ENCODE measurements at regions not wholly inside any gene's neighbourhood (a gene's known extent, or its start where the extent isn't known, plus 50 kb on each side); places are given as distances from the start of the nearest gene placed in this dataset.

DNA sequence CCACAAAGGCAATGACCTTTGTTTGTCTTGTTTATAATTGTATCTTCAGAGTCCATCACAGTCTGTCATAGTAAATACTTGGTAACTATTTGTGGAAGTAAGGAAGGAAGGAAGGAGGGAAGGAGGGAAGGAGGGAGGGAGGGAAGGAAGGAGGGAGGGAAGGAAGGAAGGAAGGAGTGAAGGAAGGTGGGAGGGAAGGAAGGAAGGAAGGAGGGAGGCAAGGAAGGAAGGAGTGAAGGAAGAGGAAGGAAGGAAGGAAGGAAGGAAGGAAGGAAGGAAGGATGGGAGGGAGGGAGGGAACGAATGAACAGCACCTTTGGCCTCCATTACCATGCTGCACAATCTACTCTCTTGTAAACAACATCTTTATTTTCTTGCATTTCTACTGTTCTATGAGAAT is 559.5 kb upstream of the PKN2 start:
- H3K4me1 ChIP-seq (ENCODE audit: insufficient read depth, low read length, poor library complexity, severe bottlenecking) = no peaks in the 10 kb centered on the region
- ChIA-PET CTCF (interaction anchor here (0.6 kb wide), 1 partner anchor 143 kb away, joined by 3 read pairs; no protein-coding TSS in a partner anchor), POLR2A (ENCODE audit: low non-redundant PET) (no interaction called here)
- no peaks in the 10 kb centered on the region for H3K36me3 ChIP-seq (ENCODE audit: insufficient read depth, low read length, poor library complexity, severe bottlenecking)
- no TSS peak for BruUV-seq (replicated peaks)
- H3K27me3 ChIP-seq (replicated peaks; ENCODE audit: insufficient read depth, low read depth, low read length, poor library complexity) = no peaks in the 10 kb centered on the region
- TF ChIP-seq, protein P1, sequence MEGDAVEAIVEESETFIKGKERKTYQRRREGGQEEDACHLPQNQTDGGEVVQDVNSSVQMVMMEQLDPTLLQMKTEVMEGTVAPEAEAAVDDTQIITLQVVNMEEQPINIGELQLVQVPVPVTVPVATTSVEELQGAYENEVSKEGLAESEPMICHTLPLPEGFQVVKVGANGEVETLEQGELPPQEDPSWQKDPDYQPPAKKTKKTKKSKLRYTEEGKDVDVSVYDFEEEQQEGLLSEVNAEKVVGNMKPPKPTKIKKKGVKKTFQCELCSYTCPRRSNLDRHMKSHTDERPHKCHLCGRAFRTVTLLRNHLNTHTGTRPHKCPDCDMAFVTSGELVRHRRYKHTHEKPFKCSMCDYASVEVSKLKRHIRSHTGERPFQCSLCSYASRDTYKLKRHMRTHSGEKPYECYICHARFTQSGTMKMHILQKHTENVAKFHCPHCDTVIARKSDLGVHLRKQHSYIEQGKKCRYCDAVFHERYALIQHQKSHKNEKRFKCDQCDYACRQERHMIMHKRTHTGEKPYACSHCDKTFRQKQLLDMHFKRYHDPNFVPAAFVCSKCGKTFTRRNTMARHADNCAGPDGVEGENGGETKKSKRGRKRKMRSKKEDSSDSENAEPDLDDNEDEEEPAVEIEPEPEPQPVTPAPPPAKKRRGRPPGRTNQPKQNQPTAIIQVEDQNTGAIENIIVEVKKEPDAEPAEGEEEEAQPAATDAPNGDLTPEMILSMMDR (conservative IDR thresholded peaks at IDR 0.05; ENCODE audit: low read depth, low read length) = no peak
- no peak for TF ChIP-seq EZH2 (IDR thresholded peaks at IDR 0.05; ENCODE audit: borderline replicate concordance, low read depth, low read length, poor library complexity, severe bottlenecking)
- intact Hi-C loops (cut with micrococcal nuclease; ENCODE audit: unreplicated experiment) = no loop called here
- H3K27ac ChIP-seq (ENCODE audit: low read depth, low read length, poor library complexity, severe bottlenecking) = no peak overlapping the region
- H3K4me3 ChIP-seq (ENCODE audit: low read depth, low read length, poor library complexity, severe bottlenecking) = no peak overlapping the region
- no peaks in the 10 kb centered on the region for H3K9me3 ChIP-seq (ENCODE audit: low read depth, low read length, poor library complexity, severe bottlenecking)
- no peak for DNase-seq (ENCODE audit: low spot score)

DNA sequence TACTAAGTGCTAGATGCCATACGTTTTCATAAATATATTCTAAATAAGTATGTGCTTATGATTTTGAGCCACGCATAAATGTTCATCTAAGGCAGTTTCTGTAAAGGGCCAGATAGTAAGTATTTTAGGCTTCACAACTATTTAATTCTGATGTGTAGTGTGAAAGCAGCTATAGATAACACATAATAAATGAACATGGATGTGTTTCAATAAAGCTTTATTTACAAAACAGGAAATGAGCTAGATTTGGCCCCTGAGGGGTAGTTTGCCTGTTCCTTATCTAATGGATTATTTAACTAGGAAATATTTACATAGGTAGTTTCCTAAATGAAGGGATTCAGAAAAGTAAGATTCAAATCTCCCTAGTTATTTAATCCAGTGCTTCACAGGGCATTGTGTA is 557.6 kb upstream of the PKN2 start:
- BruUV-seq (replicated peaks) = no TSS peak
- no peak for TF ChIP-seq EZH2 (IDR thresholded peaks at IDR 0.05; ENCODE audit: borderline replicate concordance, low read depth, low read length, poor library complexity, severe bottlenecking)
- TF ChIP-seq, protein P1 (conservative IDR thresholded peaks at IDR 0.05; ENCODE audit: low read depth, low read length) = no peak
- ChIA-PET CTCF (no interaction called here), POLR2A (ENCODE audit: low non-redundant PET) (no interaction called here)
- Histone ChIP-seq H3K9me3 (ENCODE audit: low read depth, low read length, poor library complexity, severe bottlenecking) (no peaks in the 10 kb centered on the region), H3K27me3 (replicated peaks; ENCODE audit: insufficient read depth, low read depth, low read length, poor library complexity) (no peaks in the 10 kb centered on the region), H3K36me3 (ENCODE audit: insufficient read depth, low read length, poor library complexity, severe bottlenecking) (no peaks in the 10 kb centered on the region), H3K4me1 (ENCODE audit: insufficient read depth, low read length, poor library complexity, severe bottlenecking) (no peaks in the 10 kb centered on the region), H3K4me3 (ENCODE audit: low read depth, low read length, poor library complexity, severe bottlenecking) (no peak overlapping the region), H3K27ac (ENCODE audit: low read depth, low read length, poor library complexity, severe bottlenecking) (no peak overlapping the region)
- no peak for DNase-seq (ENCODE audit: low spot score)
- intact Hi-C loops (cut with micrococcal nuclease; ENCODE audit: unreplicated experiment) = no loop called here

DNA sequence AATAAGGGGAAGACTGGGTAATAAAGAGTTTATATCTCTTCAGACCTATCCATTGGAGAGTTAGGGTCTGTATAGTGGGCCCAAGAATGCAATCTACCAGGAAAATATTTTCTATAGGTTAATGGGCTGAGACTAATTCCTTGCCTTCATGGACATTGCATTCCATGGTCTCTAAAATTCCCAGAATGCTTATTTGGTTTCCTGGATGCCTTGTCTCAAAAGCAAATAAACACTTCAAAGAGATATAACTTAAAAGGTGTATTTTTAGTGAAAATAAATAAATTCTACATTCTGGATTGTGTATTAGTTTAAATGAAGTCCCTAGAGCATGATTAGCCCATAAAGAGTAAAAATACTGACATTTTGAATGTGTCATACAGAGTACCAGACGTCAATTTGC is 550.1 kb upstream of the PKN2 start:
- no TSS peak for BruUV-seq (replicated peaks)
- ChIA-PET CTCF (no interaction called here), POLR2A (ENCODE audit: low non-redundant PET) (no interaction called here)
- Histone ChIP-seq H3K9me3 (ENCODE audit: low read depth, low read length, poor library complexity, severe bottlenecking) (no peaks in the 10 kb centered on the region), H3K4me1 (ENCODE audit: insufficient read depth, low read length, poor library complexity, severe bottlenecking) (peaks cover 6% of the 10 kb centered on the region), H3K4me3 (ENCODE audit: low read depth, low read length, poor library complexity, severe bottlenecking) (no peak overlapping the region), H3K27me3 (replicated peaks; ENCODE audit: insufficient read depth, low read depth, low read length, poor library complexity) (no peaks in the 10 kb centered on the region), H3K36me3 (ENCODE audit: insufficient read depth, low read length, poor library complexity, severe bottlenecking) (no peaks in the 10 kb centered on the region), H3K27ac (ENCODE audit: low read depth, low read length, poor library complexity, severe bottlenecking) (no peak overlapping the region)
- DNase-seq (ENCODE audit: low spot score) = no peak
- TF ChIP-seq, protein P1 (conservative IDR thresholded peaks at IDR 0.05; ENCODE audit: low read depth, low read length) = no peak
- no peak for TF ChIP-seq EZH2 (IDR thresholded peaks at IDR 0.05; ENCODE audit: borderline replicate concordance, low read depth, low read length, poor library complexity, severe bottlenecking)
- intact Hi-C loops (cut with micrococcal nuclease; ENCODE audit: unreplicated experiment) = no loop called here

Measured in A673 (cell line).